CD4-positive, alpha-beta memory T cell (primary cell): ENCODE measurements at regions not wholly inside any gene's neighbourhood (a gene's known extent, or its start where the extent isn't known, plus 50 kb on each side); places are given as distances from the start of the nearest gene placed in this dataset.
"Not testable (repeated sequence)": the region's sequence is repeated elsewhere in the genome, so short reads cannot be mapped to it uniquely, and the experiment has no call there.

Experiments used
- CTCF ChIA-PET: fragments of 350-600 bp; sonication (Branson Sonifier 250); formaldehyde crosslinking; loops from one replicate; lab custom pipeline; 2021; ENCODE audit warnings: inconsistent platforms; ENCODE audit not compliant: partially characterized antibody; lab: Charles Lee
- POLR2A ChIA-PET: fragments of 350-600 bp; sonication (Branson Sonifier 250); formaldehyde crosslinking; loops from one replicate; lab custom pipeline; 2021; ENCODE audit not compliant: partially characterized antibody; lab: Charles Lee
- DNase-seq, 5 donors: peaks; one replicate each; pipeline versions ENCODE4 v3.0.0 to v3.0.0-alpha.2; 2020 to 2022; ENCODE audit warnings: mixed read lengths in 1 of 5
- H3K27ac ChIP-seq: one replicate; pipeline ENCODE4 v1.7.0; 2013; ENCODE audit warnings: low read depth, low read length
- H3K27me3 ChIP-seq: 2 replicates; pipeline ENCODE4 v1.7.0; 2013; ENCODE audit warnings: mild to moderate bottlenecking, low read length, moderate library complexity; ENCODE audit not compliant: insufficient read depth
- H3K36me3 ChIP-seq: 2 replicates; pipeline ENCODE4 v1.7.0; 2013; ENCODE audit warnings: mild to moderate bottlenecking, low read length, moderate library complexity; ENCODE audit not compliant: insufficient read depth
- H3K4me1 ChIP-seq: 2 replicates; pipeline ENCODE4 v1.7.0; 2013; ENCODE audit warnings: mild to moderate bottlenecking, low read length, moderate library complexity; ENCODE audit not compliant: insufficient read depth
- H3K4me3 ChIP-seq, 2 donors: one replicate each; pipeline ENCODE4 v1.7.0; 2013; ENCODE audit warnings: low read length in 2 of 2, mild to moderate bottlenecking in 1 of 2
- H3K9me3 ChIP-seq, 2 donors: one replicate each; pipeline ENCODE4 v1.7.0; 2013; ENCODE audit warnings: low read length in 2 of 2, control low read depth in 1 of 2; ENCODE audit not compliant: control insufficient read depth in 1 of 2
- H3K27ac Mint-ChIP-seq, 7 donors: one replicate each; pipeline ENCODE4 v1.8.0; 2020 to 2021; ENCODE audit warnings: mixed read lengths in 7 of 7, mild to moderate bottlenecking in 6 of 7, inconsistent platforms in 3 of 7, moderate library complexity in 3 of 7
- H3K27me3 Mint-ChIP-seq, 2 donors: one replicate each; pipeline ENCODE4 v1.8.0; 2020 to 2021; ENCODE audit warnings: mixed read lengths in 2 of 2
- H3K36me3 Mint-ChIP-seq, 2 donors: one replicate each; pipeline ENCODE4 v1.8.0; 2020 to 2021; ENCODE audit warnings: mixed read lengths in 2 of 2, inconsistent platforms in 1 of 2, mild to moderate bottlenecking in 1 of 2
- H3K4me1 Mint-ChIP-seq, 4 donors: one replicate each; pipeline ENCODE4 v1.8.0; 2020 to 2021; ENCODE audit warnings: mixed read lengths in 4 of 4, mild to moderate bottlenecking in 1 of 4
- H3K4me3 Mint-ChIP-seq, 8 donors: one replicate each; pipeline ENCODE4 v1.8.0; 2020 to 2021; ENCODE audit warnings: mixed read lengths in 8 of 8, mild to moderate bottlenecking in 7 of 8, moderate library complexity in 6 of 8, inconsistent platforms in 3 of 8
- H3K9me3 Mint-ChIP-seq, 8 donors: one replicate each; pipeline ENCODE4 v1.8.0; 2020 to 2021; ENCODE audit warnings: mixed read lengths in 8 of 8, mild to moderate bottlenecking in 5 of 8, inconsistent platforms in 3 of 8, moderate library complexity in 1 of 8
- intact Hi-C: fragments of 100-400 bp; cut with micrococcal nuclease; formaldehyde crosslinking; loops from one replicate; pipeline ENCODE4 v1.15.1; 2023

DNA sequence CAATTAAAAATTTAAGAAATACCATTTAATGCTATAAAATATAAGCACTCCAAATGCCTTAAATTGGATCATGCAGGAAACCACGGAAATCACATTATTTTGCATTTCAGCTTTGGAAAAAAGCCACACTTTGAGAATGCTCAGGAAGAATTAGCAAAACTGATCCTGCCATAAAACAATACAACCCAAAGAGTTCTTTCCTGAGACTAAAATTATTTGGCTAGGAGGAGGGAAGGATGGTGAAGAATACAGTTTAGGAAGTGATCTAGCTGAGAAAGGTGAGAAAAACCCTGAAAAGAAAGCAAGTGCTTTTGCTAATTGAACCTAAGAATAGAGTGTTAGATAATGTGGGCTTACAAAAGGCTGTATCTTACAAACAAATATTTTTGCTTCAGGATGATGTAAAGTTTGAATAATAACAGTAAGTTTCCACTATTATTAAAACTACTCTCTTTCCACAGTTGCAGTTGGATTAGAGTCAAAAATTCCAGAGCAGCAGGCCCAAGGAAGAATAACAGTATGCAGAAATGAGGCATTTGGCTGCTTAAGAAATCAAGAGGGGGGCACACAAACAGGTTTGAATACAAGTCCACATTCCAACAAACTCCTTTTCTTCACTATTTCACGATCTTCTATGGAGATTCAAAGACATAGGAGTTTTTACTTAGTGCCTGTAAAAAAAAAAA is 565.4 kb downstream of the RFPL4B start:
- no peak overlapping the region for H3K4me3 Mint-ChIP-seq
- H3K4me1 Mint-ChIP-seq = no peaks in the 10 kb centered on the region
- no peaks in the 10 kb centered on the region for H3K9me3 ChIP-seq
- ChIA-PET POLR2A (no interaction called here), CTCF (no interaction called here)
- intact Hi-C loops = no loop called here
- DNase-seq = no peak
- H3K27me3 Mint-ChIP-seq = no peaks in the 10 kb centered on the region
- no peaks in the 10 kb centered on the region for H3K36me3 ChIP-seq
- no peak overlapping the region for H3K27ac Mint-ChIP-seq
- H3K4me1 ChIP-seq = no peaks in the 10 kb centered on the region
- no peak overlapping the region for H3K4me3 ChIP-seq
- H3K27ac ChIP-seq = no peak overlapping the region
- H3K36me3 Mint-ChIP-seq = no peaks in the 10 kb centered on the region
- H3K9me3 Mint-ChIP-seq = peaks cover 0 to 6% (median 0%) of the 10 kb centered on the region in 8 donors
- no peaks in the 10 kb centered on the region for H3K27me3 ChIP-seq

- intact Hi-C loops, H3K36me3 ChIP-seq, H3K4me3 ChIP-seq, H3K4me3 Mint-ChIP-seq, H3K36me3 Mint-ChIP-seq, H3K4me1 Mint-ChIP-seq, H3K4me1 ChIP-seq, H3K9me3 ChIP-seq, CTCF ChIA-PET, H3K27me3 ChIP-seq, H3K27ac Mint-ChIP-seq, H3K27ac ChIP-seq, H3K9me3 Mint-ChIP-seq, H3K27me3 Mint-ChIP-seq, DNase-seq, POLR2A ChIA-PET: not testable (repeated sequence)
These were observed 572.6 kb downstream of the RFPL4B start for GRCh38 chr6:112919744-112920143.

- H3K4me1 Mint-ChIP-seq = no peaks in the 10 kb centered on the region
- DNase-seq = no peak
- no peak overlapping the region for H3K27ac Mint-ChIP-seq
- peaks cover 0 to 10% (median 6%) of the 10 kb centered on the region in 8 donors for H3K9me3 Mint-ChIP-seq
- H3K9me3 ChIP-seq = no peaks in the 10 kb centered on the region
- no peaks in the 10 kb centered on the region for H3K27me3 ChIP-seq
- H3K4me1 ChIP-seq = no peaks in the 10 kb centered on the region
- ChIA-PET POLR2A (no interaction called here), CTCF (no interaction called here)
- no peak overlapping the region for H3K4me3 ChIP-seq
- intact Hi-C loops = no loop called here
- H3K27me3 Mint-ChIP-seq = no peaks in the 10 kb centered on the region
- no peaks in the 10 kb centered on the region for H3K36me3 Mint-ChIP-seq
- H3K36me3 ChIP-seq = no peaks in the 10 kb centered on the region
- no peak overlapping the region for H3K27ac ChIP-seq
- H3K4me3 Mint-ChIP-seq = no peak overlapping the region
These were observed 573.9 kb downstream of the RFPL4B start for GRCh38 chr6:112920994-112921393.

DNA sequence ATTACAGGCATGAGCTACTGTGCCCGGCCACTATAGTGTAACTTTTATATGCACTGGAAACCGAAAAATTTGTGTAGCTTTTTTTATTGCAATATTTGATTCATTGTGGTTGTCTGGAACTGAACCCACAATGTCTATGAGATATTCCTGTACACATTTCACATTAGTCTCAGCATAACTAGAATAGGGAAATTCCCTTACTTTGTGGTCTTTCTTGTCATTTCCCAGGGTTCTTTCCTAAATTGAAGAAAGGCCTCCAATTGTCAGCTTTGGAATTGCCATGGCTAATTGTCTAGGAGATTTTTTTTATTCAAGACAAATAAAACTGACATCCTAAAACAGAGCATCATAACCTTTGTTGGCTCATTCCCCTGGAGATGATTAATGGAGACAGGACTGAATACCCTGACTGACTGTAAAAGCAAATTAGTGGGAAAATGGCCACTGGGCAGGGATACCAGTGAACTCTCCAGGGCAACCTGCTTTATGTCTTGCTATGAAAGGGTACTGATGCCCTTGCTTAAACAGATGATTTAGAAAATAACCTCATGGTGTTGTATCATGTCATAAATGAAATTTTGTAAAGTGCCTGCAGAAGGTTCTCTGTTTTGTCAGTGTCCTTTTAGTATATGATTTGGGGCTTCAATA is 576.9 kb downstream of the RFPL4B start:
- no peaks in the 10 kb centered on the region for H3K36me3 ChIP-seq
- no peak for DNase-seq
- Mint-ChIP-seq H3K27ac (no peak overlapping the region), H3K4me1 (no peaks in the 10 kb centered on the region), H3K36me3 (no peaks in the 10 kb centered on the region), H3K27me3 (no peaks in the 10 kb centered on the region), H3K9me3 (peaks cover 0 to 20% (median 6%) of the 10 kb centered on the region in 8 donors), H3K4me3 (no peak overlapping the region)
- H3K27me3 ChIP-seq = no peaks in the 10 kb centered on the region
- no peaks in the 10 kb centered on the region for H3K9me3 ChIP-seq
- no peak overlapping the region for H3K4me3 ChIP-seq
- H3K4me1 ChIP-seq = no peaks in the 10 kb centered on the region
- intact Hi-C loops = no loop called here
- ChIA-PET CTCF (no interaction called here), POLR2A (no interaction called here)
- no peak overlapping the region for H3K27ac ChIP-seq

DNA sequence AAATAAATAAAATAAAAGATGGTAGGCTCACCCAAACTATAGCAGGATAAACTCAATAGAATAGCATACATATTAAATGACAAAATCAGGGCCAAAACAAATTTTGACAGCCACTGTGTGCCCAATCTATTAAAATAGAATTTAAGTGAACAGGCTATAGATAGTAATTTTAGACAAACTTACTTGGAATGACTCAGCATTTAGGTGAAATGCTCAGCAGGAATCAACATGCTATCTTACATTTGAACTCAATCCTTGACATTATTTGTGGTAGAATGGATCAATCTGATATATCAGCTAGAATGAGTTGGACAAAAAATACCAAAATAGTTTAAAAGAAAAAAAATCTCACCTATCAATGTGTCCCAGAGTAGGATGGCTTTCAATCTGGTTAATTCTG is 578.6 kb downstream of the RFPL4B start:
- no peak overlapping the region for H3K4me3 Mint-ChIP-seq
- Histone ChIP-seq H3K4me3 (no peak overlapping the region), H3K27me3 (no peaks in the 10 kb centered on the region), H3K27ac (no peak overlapping the region), H3K4me1 (no peaks in the 10 kb centered on the region), H3K36me3 (no peaks in the 10 kb centered on the region), H3K9me3 (no peaks in the 10 kb centered on the region)
- no peaks in the 10 kb centered on the region for H3K36me3 Mint-ChIP-seq
- H3K4me1 Mint-ChIP-seq = no peaks in the 10 kb centered on the region
- ChIA-PET POLR2A (no interaction called here), CTCF (no interaction called here)
- H3K27me3 Mint-ChIP-seq = no peaks in the 10 kb centered on the region
- DNase-seq = no peak
- peaks cover 0 to 18% (median 6%) of the 10 kb centered on the region in 8 donors for H3K9me3 Mint-ChIP-seq
- H3K27ac Mint-ChIP-seq = no peak overlapping the region
- intact Hi-C loops = no loop called here

GRCh38 chr6:112927641-112928320 is 580.7 kb downstream of the RFPL4B start:
- Mint-ChIP-seq H3K4me1 (no peaks in the 10 kb centered on the region), H3K36me3 (no peaks in the 10 kb centered on the region), H3K27me3 (no peaks in the 10 kb centered on the region), H3K27ac (no peak overlapping the region), H3K9me3 (peaks cover 0 to 14% (median 2%) of the 10 kb centered on the region in 8 donors), H3K4me3 (no peak overlapping the region)
- no peaks in the 10 kb centered on the region for H3K9me3 ChIP-seq
- intact Hi-C loops = no loop called here
- ChIA-PET CTCF (no interaction called here), POLR2A (no interaction called here)
- no peak for DNase-seq
- H3K27ac ChIP-seq = no peak overlapping the region
- H3K27me3 ChIP-seq = no peaks in the 10 kb centered on the region
- no peaks in the 10 kb centered on the region for H3K4me1 ChIP-seq
- H3K36me3 ChIP-seq = no peaks in the 10 kb centered on the region
- no peak overlapping the region for H3K4me3 ChIP-seq

GRCh38 chr6:112929641-112930040 is 582.5 kb downstream of the RFPL4B start:
- Mint-ChIP-seq H3K27ac (no peak overlapping the region), H3K27me3 (no peaks in the 10 kb centered on the region), H3K4me1 (no peaks in the 10 kb centered on the region), H3K4me3 (no peak overlapping the region), H3K9me3 (peaks cover 0 to 10% (median 0%) of the 10 kb centered on the region in 8 donors), H3K36me3 (no peaks in the 10 kb centered on the region)
- ChIA-PET CTCF (no interaction called here), POLR2A (no interaction called here)
- intact Hi-C loops = no loop called here
- DNase-seq = no peak
- Histone ChIP-seq H3K4me3 (no peak overlapping the region), H3K27me3 (no peaks in the 10 kb centered on the region), H3K27ac (no peak overlapping the region), H3K36me3 (no peaks in the 10 kb centered on the region), H3K4me1 (no peaks in the 10 kb centered on the region), H3K9me3 (no peaks in the 10 kb centered on the region)
